ENCODE measurements at regions not wholly inside any gene's neighbourhood (a gene's known extent, or its start where the extent isn't known, plus 50 kb on each side); places are given as distances from the start of the nearest gene placed in this dataset.

DNA sequence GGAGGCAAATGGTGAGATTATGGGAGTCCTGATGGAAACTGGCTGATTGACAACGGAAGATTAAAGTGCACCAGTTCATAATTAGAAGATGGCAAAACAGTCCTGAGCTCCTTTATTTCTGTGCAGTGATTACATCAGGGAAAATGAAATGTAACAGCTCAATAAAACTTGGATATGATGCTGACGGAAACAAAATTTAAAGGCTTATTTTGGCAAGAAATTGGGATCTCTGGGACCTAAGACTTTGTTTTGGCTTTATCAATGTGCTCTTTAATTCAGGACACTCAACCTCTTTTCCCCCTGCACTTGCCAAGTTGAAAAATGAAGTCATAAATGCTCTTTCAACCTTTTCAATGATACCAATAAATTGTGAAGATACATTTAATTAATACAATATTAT is 226.8 kb downstream of the C6orf118 start:
- no peak for DNase-seq (ENCODE audit: low spot score)

DNA sequence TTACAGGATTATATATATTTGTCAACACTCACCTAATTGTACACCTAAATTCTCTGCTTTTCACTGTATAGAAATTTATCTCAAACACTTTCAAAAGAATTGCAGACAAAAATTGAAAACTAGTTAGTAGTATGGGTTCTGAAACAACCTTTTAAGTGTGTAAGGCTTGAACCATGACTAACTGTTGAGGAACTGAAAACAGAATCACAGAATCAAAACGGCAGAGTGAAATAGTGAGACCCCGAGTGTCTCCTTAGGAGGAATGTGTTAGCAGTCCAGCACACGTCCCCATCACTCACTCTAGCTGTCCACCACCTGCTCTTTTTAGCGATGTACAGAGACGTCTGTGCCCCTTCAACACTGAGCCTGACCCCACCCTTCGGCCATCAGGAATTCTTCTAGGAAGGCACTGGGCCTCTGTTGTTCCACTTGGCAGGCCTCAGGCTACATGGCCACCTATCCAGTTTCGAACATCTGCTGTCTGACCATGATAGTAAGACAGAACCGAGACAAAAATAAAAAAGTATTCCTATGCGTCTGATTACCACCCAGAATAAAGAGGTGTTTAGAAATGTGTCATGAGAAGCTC is 227.4 kb downstream of the C6orf118 start:
- no peak for DNase-seq (ENCODE audit: low spot score)

DNA sequence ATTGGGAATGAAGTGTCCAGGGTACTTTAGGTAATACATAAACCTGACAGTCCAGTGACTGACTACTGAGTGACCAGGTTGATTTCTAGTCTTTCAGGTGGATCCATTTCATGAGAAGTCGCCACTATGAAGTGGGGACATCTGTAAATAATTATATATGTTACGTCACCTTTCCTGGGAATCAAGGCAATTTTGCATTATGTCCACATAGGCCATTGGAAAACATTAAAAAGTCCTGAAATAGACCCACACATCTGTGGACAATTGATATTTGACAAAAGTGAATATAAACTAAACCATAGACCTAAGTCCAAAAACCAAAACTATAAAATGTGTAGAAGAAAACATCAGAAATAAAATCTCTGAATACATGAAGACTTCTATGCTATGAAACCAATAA is 231.5 kb downstream of the C6orf118 start:
- DNase-seq (ENCODE audit: low spot score): no peak

DNA sequence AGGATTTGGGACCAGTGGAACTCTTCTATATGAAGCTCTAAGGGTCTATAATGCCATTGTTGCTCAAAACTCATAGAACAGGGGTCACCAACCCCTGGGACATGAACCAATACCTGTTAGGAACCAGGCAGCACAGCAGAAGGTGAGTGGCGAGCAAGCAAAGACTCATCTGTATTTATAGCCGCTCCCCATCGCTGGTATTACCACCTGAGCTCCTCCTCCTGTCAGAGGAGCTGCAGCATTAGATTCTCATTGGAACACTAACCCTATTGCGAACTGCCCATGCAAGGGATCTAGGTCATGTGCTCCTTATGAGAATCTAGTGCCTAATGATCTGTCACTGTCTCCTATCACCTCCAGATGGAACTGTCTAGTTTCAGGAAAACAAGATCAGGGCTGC is 237.5 kb downstream of the C6orf118 start:
- DNase-seq (ENCODE audit: low spot score): no peak

DNA sequence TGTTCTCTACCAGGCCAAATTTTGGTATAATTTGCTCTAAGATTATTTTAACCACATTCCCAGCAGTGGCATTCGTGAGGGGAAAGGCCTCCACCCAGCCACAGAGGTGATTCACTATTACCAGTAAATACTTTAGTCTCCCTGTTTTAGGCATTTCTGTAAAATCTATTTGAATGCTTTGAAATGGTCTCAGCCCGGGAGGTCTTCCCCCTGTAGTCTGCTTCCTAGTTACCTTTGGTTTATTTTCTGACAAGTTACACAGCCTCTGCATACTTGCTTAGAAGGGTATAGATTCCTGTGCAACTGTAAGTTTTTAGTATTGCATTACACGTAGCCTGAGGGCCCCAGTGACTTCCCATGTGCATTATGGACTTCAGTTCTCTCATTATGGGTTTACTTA is 248.7 kb downstream of the C6orf118 start:
- DNase-seq (ENCODE audit: low spot score): no peak

DNA sequence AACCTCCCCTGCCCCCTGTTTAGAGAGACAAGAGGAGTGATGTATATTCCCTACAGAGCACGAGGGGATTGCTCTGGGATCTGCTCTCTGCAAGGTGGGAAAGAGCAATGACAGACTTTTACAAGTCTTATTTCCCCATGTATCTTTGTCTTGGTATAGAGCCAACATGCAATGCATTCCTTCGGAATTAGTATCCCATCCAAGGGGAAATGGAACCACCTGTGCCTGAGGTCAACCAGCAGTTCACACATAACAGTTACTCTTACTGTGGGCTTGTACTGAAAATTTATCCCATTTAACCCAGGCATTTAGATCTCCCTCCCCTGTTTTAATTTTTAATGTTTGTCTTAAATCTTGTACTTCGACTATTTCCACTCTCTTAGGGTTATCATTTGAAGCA is 250.4 kb downstream of the C6orf118 start:
- no peak for DNase-seq (ENCODE audit: low spot score)

DNA sequence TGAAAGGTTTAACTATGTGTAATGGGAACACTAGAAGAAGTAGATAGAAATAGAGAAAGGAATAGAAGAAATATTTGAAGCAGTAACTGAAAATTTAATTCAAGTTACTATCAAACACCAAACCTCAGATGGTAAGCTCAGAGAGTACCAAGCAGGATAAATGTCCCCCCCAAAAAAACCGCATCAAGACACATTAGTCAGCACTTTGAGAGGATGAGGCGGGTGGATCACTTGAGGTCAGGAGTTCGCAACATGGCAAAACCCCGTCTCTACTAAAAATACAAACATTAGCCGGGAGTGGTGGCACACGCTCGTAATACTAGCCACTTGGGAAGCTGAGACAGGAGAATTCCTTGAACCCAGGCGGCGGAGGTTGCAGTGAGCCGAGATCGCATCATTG is 253.1 kb downstream of the C6orf118 start:
- DNase-seq (ENCODE audit: low spot score): no peak

DNA sequence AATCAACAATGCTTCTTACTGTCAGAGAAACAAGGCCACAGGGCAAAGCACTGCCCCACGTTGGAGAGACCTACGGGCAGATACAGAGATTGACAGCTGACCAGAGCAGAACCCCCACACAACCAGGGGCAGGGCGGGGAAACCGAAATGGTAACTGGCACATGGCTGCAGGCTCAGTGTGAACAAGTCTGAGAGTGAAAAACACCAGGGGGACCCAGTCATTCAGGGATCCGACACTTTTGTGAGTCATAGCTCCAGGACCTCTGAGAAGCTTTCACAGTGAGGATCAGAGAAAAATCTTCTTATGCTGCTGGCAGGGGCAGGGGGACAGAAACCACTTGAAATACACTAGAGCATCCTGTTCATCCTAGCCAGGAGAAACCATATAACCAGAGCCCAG is 254.2 kb downstream of the C6orf118 start:
- no peak for DNase-seq (ENCODE audit: low spot score)

DNA sequence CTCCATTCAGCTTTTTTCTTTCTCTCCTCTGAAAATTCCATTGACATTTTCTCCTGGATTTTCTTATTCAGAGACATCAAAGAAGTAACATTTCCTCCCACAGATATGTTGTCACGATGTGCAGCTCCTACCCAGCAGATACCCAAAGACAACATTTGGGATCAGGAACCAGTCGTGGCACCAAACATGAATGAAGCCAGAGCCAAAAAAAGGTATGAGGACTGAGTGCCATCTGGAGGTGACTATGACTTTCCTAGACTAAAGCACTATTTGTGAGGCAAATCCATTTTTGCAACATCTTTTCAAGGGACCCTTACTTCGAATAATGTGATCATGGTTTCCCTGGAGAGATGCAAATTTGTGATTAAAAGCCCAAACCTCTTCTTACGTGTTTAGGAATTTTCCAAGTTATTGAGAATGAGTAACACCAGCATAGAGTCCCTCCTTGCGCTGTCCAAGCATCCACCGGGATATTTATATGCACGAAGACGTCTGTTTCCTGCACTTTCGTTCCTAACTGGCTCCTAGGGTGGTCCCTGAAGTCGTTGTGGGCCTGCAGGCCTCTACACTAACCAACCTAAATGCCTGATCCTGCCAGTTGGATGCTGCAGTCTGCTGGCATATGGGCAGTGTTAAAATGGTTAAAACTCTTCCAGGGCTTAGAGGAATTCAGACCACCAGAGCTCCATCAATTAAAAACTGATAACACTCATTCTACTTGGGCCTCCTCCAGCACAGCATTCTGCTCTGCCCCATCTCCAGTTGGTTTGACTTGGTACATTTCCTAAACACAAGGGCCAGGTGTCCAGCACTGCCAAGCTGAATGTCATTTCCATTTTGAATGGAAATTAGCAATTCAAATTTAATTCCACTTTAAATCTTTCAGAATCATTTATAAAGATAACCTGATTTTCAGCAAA is 256.6 kb downstream of the C6orf118 start:
- DNase-seq (ENCODE audit: low spot score): no peak

DNA sequence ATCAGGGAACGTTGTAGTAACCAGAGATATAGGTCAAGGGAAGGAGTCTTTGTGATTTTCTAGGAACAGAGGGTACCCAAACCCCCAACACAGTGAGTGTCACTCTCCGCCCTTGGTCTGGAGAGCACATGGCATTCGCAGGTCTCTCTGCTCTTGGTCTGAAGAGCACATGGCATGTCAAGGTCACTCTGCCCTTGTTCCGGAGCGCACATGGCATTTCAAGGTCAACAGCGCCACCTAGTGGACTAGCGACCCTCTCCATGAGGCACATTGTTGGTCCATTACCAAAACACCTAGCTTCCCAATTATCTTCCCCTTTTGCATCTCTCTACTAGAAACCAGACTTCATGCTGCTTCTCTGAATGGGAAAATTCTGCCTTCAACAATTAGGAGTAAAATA is 260.0 kb downstream of the C6orf118 start:
- no peak for DNase-seq (ENCODE audit: low spot score)

DNA sequence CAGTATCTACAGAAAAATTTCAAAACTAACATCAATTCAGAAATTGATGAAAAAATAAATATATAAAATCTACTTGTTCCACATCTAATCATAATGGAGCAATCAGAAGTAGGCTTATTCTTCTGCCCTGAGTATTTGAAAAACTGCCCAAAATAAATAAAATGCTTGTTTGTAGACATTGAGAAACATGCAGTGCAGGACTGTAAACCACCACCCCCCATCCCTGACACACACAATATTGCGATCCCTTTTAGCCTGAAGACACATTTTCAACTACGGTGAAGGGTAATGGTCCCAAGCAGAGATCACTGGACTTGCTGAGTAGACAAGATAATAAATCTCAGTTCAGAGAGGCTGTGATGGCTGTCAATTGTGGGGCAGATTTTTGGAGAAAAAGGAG is 261.5 kb downstream of the C6orf118 start:
- DNase-seq (ENCODE audit: low spot score): no peak

DNA sequence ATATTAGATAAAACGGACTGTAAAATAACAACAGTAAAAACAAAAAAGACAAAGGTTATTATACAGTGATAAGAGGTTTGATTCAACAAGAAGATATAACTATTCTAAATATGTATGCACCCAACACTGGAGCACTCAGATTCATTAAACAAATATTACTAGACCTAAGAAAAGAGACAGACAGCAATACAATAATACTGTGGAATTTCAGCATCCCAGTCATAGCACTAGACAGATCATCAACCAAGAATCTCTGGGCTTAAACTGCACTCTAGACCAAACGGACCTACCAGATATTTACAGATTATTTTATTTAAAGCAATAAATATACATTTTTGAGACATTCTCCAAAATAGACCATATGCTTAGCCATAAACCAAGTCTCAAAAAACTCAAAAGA is 263.8 kb downstream of the C6orf118 start:
- no peak for DNase-seq (ENCODE audit: low spot score)

DNA sequence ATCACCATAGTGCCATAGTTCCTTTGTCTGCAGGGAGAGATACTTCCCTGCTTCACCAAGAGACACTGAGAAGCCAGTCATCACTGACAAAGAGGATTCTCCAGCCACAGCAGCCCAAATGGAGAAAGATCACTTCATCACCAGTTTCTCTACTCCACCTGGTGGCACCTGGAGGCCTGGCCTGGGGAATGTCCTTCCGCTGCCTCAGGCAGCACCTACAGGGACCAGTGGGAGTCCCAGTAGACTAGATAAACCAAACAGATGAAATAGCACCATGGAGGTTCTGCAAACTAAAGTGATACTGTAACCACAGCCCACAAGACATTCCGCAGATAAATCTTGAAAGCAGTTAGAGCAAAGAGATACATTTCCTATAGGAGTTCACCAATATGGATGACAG is 266.5 kb downstream of the C6orf118 start:
- no peak for DNase-seq (ENCODE audit: low spot score)

DNA sequence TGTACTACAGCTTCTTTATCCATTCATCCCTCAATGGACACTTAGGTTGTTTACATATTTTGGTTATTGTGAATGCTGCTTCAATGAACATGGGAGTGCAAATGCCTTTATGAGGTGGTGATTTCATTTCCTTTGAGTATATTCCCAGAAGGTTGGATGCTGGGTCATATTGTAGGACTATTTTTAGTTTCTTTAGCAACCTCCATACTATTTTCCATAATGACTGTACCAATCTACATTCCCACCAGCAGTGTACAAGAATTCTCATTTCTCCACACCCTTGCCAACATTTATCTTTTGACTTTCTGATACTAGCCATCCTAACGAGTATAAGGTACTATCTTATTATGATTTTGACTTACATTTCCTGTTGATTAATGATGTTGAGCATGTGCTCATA is 269.0 kb downstream of the C6orf118 start:
- no peak for DNase-seq (ENCODE audit: low spot score)

DNA sequence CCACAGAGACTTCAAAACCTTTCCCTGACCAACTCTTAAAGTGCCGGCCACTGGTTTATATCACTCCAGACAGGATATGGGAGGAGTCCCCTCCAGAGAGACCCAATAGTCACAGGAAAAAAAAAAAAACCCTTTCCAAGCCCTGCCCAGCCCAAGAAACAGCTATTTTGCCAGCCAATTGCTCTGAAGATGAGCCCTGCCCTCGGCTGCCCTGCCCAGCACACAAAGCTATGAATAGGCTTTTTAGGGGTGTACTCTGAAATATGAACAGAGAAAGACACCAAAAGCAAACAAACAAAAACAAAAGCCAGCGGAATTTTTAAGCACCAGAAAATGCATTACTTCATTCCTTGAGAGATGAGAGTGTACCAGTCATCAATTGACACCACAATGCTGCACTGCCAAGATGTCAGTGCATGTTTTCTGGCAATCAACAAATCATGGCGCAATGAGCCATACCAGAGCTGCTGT is 275.1 kb downstream of the C6orf118 start:
- no peak for DNase-seq (ENCODE audit: low spot score)

DNA sequence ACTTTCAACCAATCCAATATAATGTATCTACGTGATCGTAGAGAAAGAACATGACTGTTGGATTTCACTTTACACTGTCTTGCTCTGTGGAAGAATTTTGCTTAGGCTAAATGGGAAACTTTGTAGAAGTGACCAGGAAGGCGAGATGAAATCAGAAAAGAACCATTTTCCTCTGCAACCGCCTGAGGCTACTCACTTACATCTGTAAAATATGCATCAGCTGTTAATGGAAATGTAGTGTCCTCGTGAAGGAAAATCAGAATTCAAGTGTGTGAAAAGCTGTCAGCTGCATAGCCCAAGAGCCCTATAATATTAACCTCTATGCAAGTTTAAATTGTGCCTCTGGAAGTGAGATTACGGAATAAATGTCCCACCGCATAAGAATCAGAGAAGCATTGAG is 277.9 kb downstream of the C6orf118 start:
- no peak for DNase-seq (ENCODE audit: low spot score)

DNA sequence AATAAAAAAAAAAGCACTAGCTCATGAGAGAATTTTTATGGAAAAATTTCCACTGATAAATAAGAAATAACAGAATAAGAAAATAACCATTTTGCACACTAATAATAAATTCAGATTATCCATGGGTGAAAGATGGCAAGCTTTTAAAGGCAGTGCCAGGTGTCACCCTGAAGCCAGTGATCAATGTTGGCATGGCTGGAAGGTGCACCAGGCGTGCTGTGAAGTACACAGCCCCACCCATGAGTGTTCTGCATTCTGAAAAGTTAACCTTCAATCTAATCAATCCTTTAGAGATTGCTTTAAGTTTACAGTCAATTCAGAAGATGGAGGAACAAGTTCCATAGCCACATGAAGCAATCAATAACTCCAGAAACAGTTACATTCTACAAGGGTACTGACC is 284.4 kb downstream of the C6orf118 start:
- no peak for DNase-seq (ENCODE audit: low spot score)

DNA sequence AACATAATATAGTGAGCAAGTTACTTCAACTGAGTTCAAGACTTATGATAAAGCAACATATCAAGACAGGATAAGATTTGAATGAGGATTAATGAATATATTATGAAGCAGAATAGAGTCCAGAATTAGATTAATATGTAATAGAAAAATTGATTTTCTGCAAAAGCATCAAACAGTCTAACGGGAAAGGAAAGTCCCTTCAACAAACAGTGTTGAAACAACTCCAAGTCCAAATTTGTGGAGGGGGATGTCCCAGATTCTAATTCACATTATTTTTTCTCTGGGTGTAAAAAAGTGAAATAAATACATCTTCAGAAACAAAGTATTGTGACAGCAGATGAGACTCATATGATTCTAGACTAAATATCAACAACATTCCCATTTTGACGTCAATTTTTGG is 289.7 kb downstream of the C6orf118 start:
- no peak for DNase-seq (ENCODE audit: low spot score)

DNA sequence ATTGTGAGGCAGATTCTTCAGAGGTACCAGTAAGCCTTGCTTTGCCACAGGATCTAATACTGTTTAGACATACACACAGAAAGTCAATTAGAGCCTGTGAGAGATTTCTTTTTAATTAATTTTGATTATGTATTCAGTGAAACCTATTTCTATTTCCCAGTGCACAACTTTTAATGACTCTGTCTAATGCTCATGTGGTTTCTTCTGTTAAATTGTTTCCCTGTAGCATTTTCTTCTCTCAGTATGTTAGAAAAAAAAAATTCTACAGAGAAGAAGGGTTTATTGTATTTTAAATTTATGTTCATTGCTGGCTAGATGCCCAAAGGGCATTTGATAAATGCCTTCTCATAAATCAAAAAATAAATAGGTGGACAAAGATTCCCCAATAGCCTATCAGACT is 293.7 kb downstream of the C6orf118 start:
- no peak for DNase-seq (ENCODE audit: low spot score)

DNA sequence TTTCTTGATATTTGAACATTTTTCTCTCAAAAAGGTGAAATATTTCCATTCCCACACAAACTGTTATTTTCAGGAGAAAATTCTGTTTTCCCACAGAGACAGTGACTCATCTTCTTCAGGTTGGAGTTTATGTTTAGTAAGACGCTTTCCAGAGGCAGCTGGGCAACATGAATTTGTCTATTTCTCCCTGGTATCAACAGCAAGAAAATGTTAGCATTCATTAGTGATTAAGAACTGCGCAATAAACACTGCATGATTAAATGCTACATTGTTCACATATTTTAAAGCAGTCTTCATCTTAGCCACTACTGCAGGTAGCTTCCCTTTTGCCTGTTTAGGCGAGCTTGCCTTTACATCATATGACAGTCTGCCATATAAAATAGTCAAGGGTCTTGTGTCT is 295.7 kb downstream of the C6orf118 start:
- DNase-seq (ENCODE audit: low spot score): no peak

DNA sequence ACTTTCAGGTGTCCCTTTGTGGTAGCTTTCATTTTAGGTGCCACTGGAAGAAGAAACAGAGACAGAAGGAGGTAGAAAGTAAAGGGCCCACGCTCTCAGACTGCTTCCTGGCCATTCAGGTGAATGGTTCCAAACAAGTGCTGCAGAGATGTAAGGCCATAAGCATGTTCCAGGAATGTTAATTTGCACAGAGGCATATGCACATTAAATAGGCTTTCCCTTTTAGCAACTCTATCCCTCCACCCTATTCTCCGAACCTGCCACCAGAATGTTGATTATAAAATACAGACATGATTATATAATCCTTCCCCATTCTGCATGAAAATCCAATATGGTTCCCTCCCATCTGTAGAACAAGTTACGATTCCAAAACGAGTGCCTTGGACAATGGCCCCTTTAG is 297.2 kb downstream of the C6orf118 start:
- no peak for DNase-seq (ENCODE audit: low spot score)

DNA sequence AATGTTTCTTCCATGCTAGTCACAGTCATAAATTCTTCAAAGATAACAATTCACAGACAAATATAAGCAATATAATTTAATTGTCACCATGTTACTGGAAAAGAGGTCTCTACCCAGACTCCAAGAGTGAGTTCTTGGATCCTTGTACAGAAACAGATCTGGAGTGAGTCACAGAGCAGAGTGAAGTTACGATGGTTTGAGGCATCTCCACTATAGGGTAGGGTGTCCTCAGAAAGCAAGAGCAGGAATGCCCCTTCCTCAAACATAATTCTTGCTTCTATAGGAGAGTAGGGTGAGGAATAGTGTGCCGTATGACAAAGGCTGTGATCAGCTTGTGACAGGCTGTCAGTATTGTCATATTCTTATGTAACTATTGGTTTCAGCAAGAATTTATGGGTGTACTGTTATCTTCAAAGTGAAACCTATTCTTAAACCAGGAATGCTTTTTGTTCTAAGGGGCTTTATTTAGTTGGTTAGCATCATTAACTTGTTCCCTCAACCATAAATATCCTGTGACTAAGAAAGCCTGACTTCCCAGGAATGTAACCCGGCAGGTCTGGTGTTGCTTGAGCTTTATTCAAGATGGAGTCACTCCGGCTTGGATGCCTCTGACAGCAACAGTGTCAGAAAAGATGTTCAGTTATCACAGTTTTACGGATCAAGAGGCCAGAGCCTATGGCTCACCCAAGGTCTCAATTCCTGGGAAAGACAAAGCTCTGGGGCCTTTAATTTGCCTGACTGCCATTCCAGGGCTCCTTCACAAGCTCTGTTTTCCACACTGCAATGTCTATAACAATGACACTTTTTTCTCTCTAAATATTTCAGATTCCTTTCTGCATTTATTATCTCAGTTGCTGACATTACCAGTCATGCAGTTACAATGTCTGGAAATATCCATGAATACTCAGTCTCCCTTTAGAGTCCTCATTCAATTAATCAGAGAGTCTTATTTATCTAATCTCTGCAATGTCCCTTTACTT is 298.6 kb downstream of the C6orf118 start:
- no peak for DNase-seq (ENCODE audit: low spot score)

DNA sequence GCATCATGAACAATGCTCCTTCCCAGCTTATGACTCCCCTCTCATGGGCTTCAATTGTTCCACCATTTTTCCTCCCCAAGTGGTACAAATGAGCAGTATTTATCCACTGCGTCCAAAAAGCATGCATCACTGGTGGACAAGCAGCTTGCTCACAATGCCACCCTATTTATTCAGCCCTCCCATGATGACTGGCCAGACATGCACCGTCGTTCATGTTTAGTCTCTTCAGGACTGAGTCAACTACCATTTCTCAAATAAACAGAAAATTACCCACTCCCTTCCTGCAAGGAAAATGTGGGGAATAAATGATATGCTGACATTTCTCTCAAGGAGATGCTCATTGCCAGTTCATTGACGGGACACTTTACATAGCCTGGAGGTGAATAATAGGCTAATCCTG is 300.4 kb downstream of the C6orf118 start:
- no peak for DNase-seq (ENCODE audit: low spot score)
